EL (cell line): ENCODE measurements at regions not wholly inside any gene's neighbourhood (a gene's known extent, or its start where the extent isn't known, plus 50 kb on each side); places are given as distances from the start of the nearest gene placed in this dataset.

Experiments used
- DNase-seq: peaks from one replicate; pipeline ENCODE4 v3.0.0-alpha.2; 2016

- DNase-seq, result no peak
Observed at GRCh38 chr4:123896446-123897071, 500.0 kb downstream of the SPRY1 start.

- no peak for DNase-seq
Observed at GRCh38 chr4:123898946-123899666, 502.5 kb downstream of the SPRY1 start.

- no peak for DNase-seq
Observed at GRCh38 chr4:123904882-123905281, 508.3 kb downstream of the SPRY1 start.

- DNase-seq, result no peak
Observed at GRCh38 chr4:123913598-123913997, 517.0 kb downstream of the SPRY1 start.

GRCh38 chr4:123916821-123917220 is 520.2 kb downstream of the SPRY1 start:
- no peak for DNase-seq

GRCh38 chr4:123919576-123920098 is 523.0 kb downstream of the SPRY1 start:
- DNase-seq, result no peak

- DNase-seq, result no peak
Observed at GRCh38 chr4:123921339-123921738, 524.7 kb downstream of the SPRY1 start.

- DNase-seq, result peak; percentile 17
Observed at GRCh38 chr4:123922847-123923246, 526.3 kb downstream of the SPRY1 start.

GRCh38 chr4:123924536-123924935 is 527.9 kb downstream of the SPRY1 start:
- no peak for DNase-seq

GRCh38 chr4:123929565-123929964 is 533.0 kb downstream of the SPRY1 start:
- DNase-seq, result no peak

- no peak for DNase-seq
Observed at GRCh38 chr4:123930996-123931395, 534.4 kb downstream of the SPRY1 start.

GRCh38 chr4:123934096-123934495 is 537.5 kb downstream of the SPRY1 start:
- DNase-seq, result no peak

- DNase-seq, result no peak
Observed at GRCh38 chr4:123936621-123937043, 540.0 kb downstream of the SPRY1 start.

GRCh38 chr4:123937581-123937980 is 541.0 kb downstream of the SPRY1 start:
- no peak for DNase-seq

GRCh38 chr4:123939621-123940020 is 543.0 kb downstream of the SPRY1 start:
- DNase-seq, result peak; percentile 80

- no peak for DNase-seq
Observed at GRCh38 chr4:123940604-123941003, 544.0 kb downstream of the SPRY1 start.

- DNase-seq, result peak; percentile 43
Observed at GRCh38 chr4:123941306-123941705, 544.7 kb downstream of the SPRY1 start.

- no peak for DNase-seq
Observed at GRCh38 chr4:123943976-123944375, 547.4 kb downstream of the SPRY1 start.

GRCh38 chr4:123945301-123945700 is 548.7 kb downstream of the SPRY1 start:
- DNase-seq, result no peak

GRCh38 chr4:123950530-123950929 is 553.9 kb downstream of the SPRY1 start:
- DNase-seq, result no peak

GRCh38 chr4:123952530-123953274 is 556.1 kb downstream of the SPRY1 start:
- DNase-seq, result peak; percentile 28

GRCh38 chr4:123953566-123953965 is 557.0 kb downstream of the SPRY1 start:
- no peak for DNase-seq

GRCh38 chr4:123954220-123954619 is 557.6 kb downstream of the SPRY1 start:
- no peak for DNase-seq
